WERI-Rb-1 (cell line): ENCODE measurements at regions not wholly inside any gene's neighbourhood (a gene's known extent, or its start where the extent isn't known, plus 50 kb on each side); places are given as distances from the start of the nearest gene placed in this dataset.
A peak's percentile ranks its signal among the peaks of the same experiment; 100 is the strongest.

ENCODE experiments used
- DNase-seq: peaks from one replicate; pipeline ENCODE4 v3.0.0-alpha.2; 2020
- H3K27ac ChIP-seq: fragments of 250-450 bp; sonication (Bioruptor Pico); 2 replicates; pipeline ENCODE4 v1.5.1; 2020; ENCODE audit warnings: mild to moderate bottlenecking, moderate library complexity
- H3K27me3 ChIP-seq: fragments of 250-450 bp; sonication (Bioruptor Pico); 2 replicates; pipeline ENCODE4 v1.5.1; 2021; ENCODE audit warnings: mild to moderate bottlenecking, low read depth, moderate library complexity; ENCODE audit not compliant: insufficient read depth, severe bottlenecking
- H3K36me3 ChIP-seq: fragments of 250-450 bp; sonication (Bioruptor Pico); 2 replicates; pipeline ENCODE4 v1.5.1; 2020; ENCODE audit warnings: mild to moderate bottlenecking, moderate library complexity
- H3K4me3 ChIP-seq: 2 replicates; pipeline ENCODE4 v1.5.1; 2011; ENCODE audit warnings: low read depth, mild to moderate bottlenecking, control low read depth, low read length
- H3K9me3 ChIP-seq: fragments of 250-450 bp; sonication (Bioruptor Pico); 2 replicates; pipeline ENCODE4 v1.5.1; 2021; ENCODE audit warnings: mild to moderate bottlenecking, moderate library complexity; ENCODE audit not compliant: severe bottlenecking
- CTCF ChIP-seq: IDR thresholded peaks from 2 replicates; pipeline ENCODE4 v1.5.1; 2011; ENCODE audit warnings: low read depth, mild to moderate bottlenecking, control low read depth, inconsistent platforms, low read length

GRCh38 chr15:92305343-92305742 is 88.3 kb upstream of the ST8SIA2 start:
- no peaks in the 10 kb centered on the region for H3K27me3 ChIP-seq
- H3K36me3 ChIP-seq, result no peaks in the 10 kb centered on the region
- TF ChIP-seq CTCF, result no peak
- peaks cover 5% of the 10 kb centered on the region for H3K9me3 ChIP-seq
- no peak for DNase-seq
- no peak overlapping the region for H3K27ac ChIP-seq
- H3K4me3 ChIP-seq, result no peak overlapping the region

GRCh38 chr15:92306663-92307062 is 87.0 kb upstream of the ST8SIA2 start:
- H3K27ac ChIP-seq, result no peak overlapping the region
- H3K4me3 ChIP-seq, result no peak overlapping the region
- peak; percentile 51 for DNase-seq
- no peaks in the 10 kb centered on the region for H3K27me3 ChIP-seq
- no peaks in the 10 kb centered on the region for H3K36me3 ChIP-seq
- peak; percentile 63 for TF ChIP-seq CTCF
- peaks cover 2% of the 10 kb centered on the region for H3K9me3 ChIP-seq

GRCh38 chr15:92315144-92315543 is 78.5 kb upstream of the ST8SIA2 start:
- no peak overlapping the region for H3K4me3 ChIP-seq
- H3K9me3 ChIP-seq, result no peaks in the 10 kb centered on the region
- TF ChIP-seq CTCF, result no peak
- H3K27ac ChIP-seq, result no peak overlapping the region
- H3K36me3 ChIP-seq, result no peaks in the 10 kb centered on the region
- no peaks in the 10 kb centered on the region for H3K27me3 ChIP-seq
- DNase-seq, result no peak

- Histone ChIP-seq H3K36me3 (no peaks in the 10 kb centered on the region), H3K27ac (no peak overlapping the region)
- no peak for DNase-seq
These were observed 78.0 kb upstream of the ST8SIA2 start for GRCh38 chr15:92315595-92316211.

GRCh38 chr15:92316586-92317295 is 76.9 kb upstream of the ST8SIA2 start:
- H3K9me3 ChIP-seq, result no peaks in the 10 kb centered on the region

More at GRCh38 chr15:92315595-92316211, 78.0 kb upstream of the ST8SIA2 start:
- TF ChIP-seq CTCF, result no peak
- no peak overlapping the region; the same call in 1 of the 2 replicates for H3K4me3 ChIP-seq
- no peaks in the 10 kb centered on the region for H3K9me3 ChIP-seq
- no peaks in the 10 kb centered on the region for H3K27me3 ChIP-seq

More at GRCh38 chr15:92316586-92317295, 76.9 kb upstream of the ST8SIA2 start:
- Histone ChIP-seq H3K27ac (no peak overlapping the region; the same call in 1 of the 2 replicates), H3K4me3 (peak overlapping the region; percentile 20), H3K36me3 (no peaks in the 10 kb centered on the region), H3K27me3 (no peaks in the 10 kb centered on the region)
- DNase-seq, result peak; percentile 83
- 0 out of 2 replicates have a peak, but pooled peaks have one; percentile 11 for TF ChIP-seq CTCF
